Testis (tissue), 2 donors: ENCODE measurements at regions not wholly inside any gene's neighbourhood (a gene's known extent, or its start where the extent isn't known, plus 50 kb on each side); places are given as distances from the start of the nearest gene placed in this dataset.

Experiments
- CTCF ChIP-seq, 3 experiments: fragments of 450-650 bp in 2 of 3; fragments of 200-600 bp in 1 of 3; sonication (generic) in 1 of 3; IDR thresholded peaks; one replicate each; pipeline ENCODE4 v1.5.1; 2016 to 2019; ENCODE audit warnings: antibody characterized with exemption in 3 of 3, mild to moderate bottlenecking in 2 of 3, moderate library complexity in 1 of 3
- POLR2A ChIP-seq: fragments of 450-650 bp; IDR thresholded peaks from one replicate; pipeline ENCODE4 v1.6.1; 2017; ENCODE audit warnings: antibody characterized with exemption, mild to moderate bottlenecking, moderate library complexity

GRCh38 chr12:91923864-91924263 is 221.8 kb downstream of the BTG1 start:
- TF ChIP-seq CTCF (IDR thresholded peaks at IDR 0.05) (no peak), POLR2A (no peak)
